ENCODE measurements at regions not wholly inside any gene's neighbourhood (a gene's known extent, or its start where the extent isn't known, plus 50 kb on each side); places are given as distances from the start of the nearest gene placed in this dataset.
A peak's percentile ranks its signal among the peaks of the same experiment; 100 is the strongest.

GRCh38 chr3:150249779-150250470 lies 158.2 kb upstream of the TSC22D2 start:
- Mint-ChIP-seq H3K9me3 (ENCODE audit: unreplicated experiment) (peaks cover 26% of the 10 kb centered on the region), H3K36me3 (ENCODE audit: unreplicated experiment) (no peaks in the 10 kb centered on the region), H3K4me1 (ENCODE audit: low read depth, unreplicated experiment) (peaks cover 68% of the 10 kb centered on the region), H3K27me3 (ENCODE audit: unreplicated experiment) (peaks cover 22% of the 10 kb centered on the region), H3K27ac (ENCODE audit: unreplicated experiment) (peak overlapping the region; percentile 99), H3K4me3 (ENCODE audit: unreplicated experiment) (peak overlapping the region; percentile 81)
- DNase-seq: peak; percentile 68
- no peak for TF ChIP-seq CTCF (IDR thresholded peaks at IDR 0.05; ENCODE audit: partially characterized antibody, unreplicated experiment)

- Mint-ChIP-seq H3K9me3 (ENCODE audit: unreplicated experiment) (peaks cover 26% of the 10 kb centered on the region), H3K4me3 (ENCODE audit: unreplicated experiment) (peak overlapping the region; percentile 81), H3K27ac (ENCODE audit: unreplicated experiment) (peak overlapping the region; percentile 99), H3K27me3 (ENCODE audit: unreplicated experiment) (peaks cover 22% of the 10 kb centered on the region), H3K36me3 (ENCODE audit: unreplicated experiment) (no peaks in the 10 kb centered on the region), H3K4me1 (ENCODE audit: low read depth, unreplicated experiment) (peaks cover 65% of the 10 kb centered on the region)
- no peak for DNase-seq
- no peak for TF ChIP-seq CTCF (IDR thresholded peaks at IDR 0.05; ENCODE audit: partially characterized antibody, unreplicated experiment)
Observed at GRCh38 chr3:150248888-150249681, 159.0 kb upstream of the TSC22D2 start.

GRCh38 chr3:150248116-150248887 lies 159.8 kb upstream of the TSC22D2 start:
- H3K27me3 Mint-ChIP-seq (ENCODE audit: unreplicated experiment): peaks cover 22% of the 10 kb centered on the region
- H3K27ac Mint-ChIP-seq (ENCODE audit: unreplicated experiment): peak overlapping the region; percentile 99
- TF ChIP-seq CTCF (IDR thresholded peaks at IDR 0.05; ENCODE audit: partially characterized antibody, unreplicated experiment): no peak
- peak overlapping the region; percentile 77 for H3K4me3 Mint-ChIP-seq (ENCODE audit: unreplicated experiment)
- H3K36me3 Mint-ChIP-seq (ENCODE audit: unreplicated experiment): no peaks in the 10 kb centered on the region
- H3K9me3 Mint-ChIP-seq (ENCODE audit: unreplicated experiment): peaks cover 26% of the 10 kb centered on the region
- H3K4me1 Mint-ChIP-seq (ENCODE audit: low read depth, unreplicated experiment): peaks cover 70% of the 10 kb centered on the region
- DNase-seq: no peak

- peaks cover 74% of the 10 kb centered on the region for H3K4me1 Mint-ChIP-seq (ENCODE audit: low read depth, unreplicated experiment)
- H3K27me3 Mint-ChIP-seq (ENCODE audit: unreplicated experiment): peaks cover 22% of the 10 kb centered on the region
- no peaks in the 10 kb centered on the region for H3K36me3 Mint-ChIP-seq (ENCODE audit: unreplicated experiment)
- H3K4me3 Mint-ChIP-seq (ENCODE audit: unreplicated experiment): peak overlapping the region; percentile 66
- peak; percentile 75 for DNase-seq
- no peak for TF ChIP-seq CTCF (IDR thresholded peaks at IDR 0.05; ENCODE audit: partially characterized antibody, unreplicated experiment)
- H3K27ac Mint-ChIP-seq (ENCODE audit: unreplicated experiment): peak overlapping the region; percentile 99
- peaks cover 26% of the 10 kb centered on the region for H3K9me3 Mint-ChIP-seq (ENCODE audit: unreplicated experiment)
Observed at GRCh38 chr3:150247441-150247840, 160.7 kb upstream of the TSC22D2 start.
